Neuron (in vitro differentiated cells): ENCODE measurements at regions not wholly inside any gene's neighbourhood (a gene's known extent, or its start where the extent isn't known, plus 50 kb on each side); places are given as distances from the start of the nearest gene placed in this dataset.

Experiments used
- H2AFZ ChIP-seq: one replicate; pipeline ENCODE4 v1.6.1; 2013; ENCODE audit warnings: low read depth, mild to moderate bottlenecking, inconsistent platforms, low read length, moderate library complexity
- H3K27me3 ChIP-seq: one replicate; pipeline ENCODE4 v1.6.1; 2013; ENCODE audit warnings: low read length; ENCODE audit not compliant: insufficient read depth
- H3K36me3 ChIP-seq: one replicate; pipeline ENCODE4 v1.6.1; 2013; ENCODE audit warnings: low read length; ENCODE audit not compliant: insufficient read depth
- H3K4me1 ChIP-seq: one replicate; pipeline ENCODE4 v1.6.1; 2013; ENCODE audit warnings: low read length; ENCODE audit not compliant: insufficient read depth
- H3K4me3 ChIP-seq: 2 replicates; pipeline ENCODE4 v1.5.1; 2013; ENCODE audit warnings: mild to moderate bottlenecking, low read length, moderate library complexity
- H3K9me3 ChIP-seq: one replicate; pipeline ENCODE4 v1.6.1; 2013; ENCODE audit warnings: low read length

- Histone ChIP-seq H3K4me3 (no peak overlapping the region), H3K9me3 (no peaks in the 10 kb centered on the region), H2AFZ (no peak overlapping the region), H3K4me1 (no peaks in the 10 kb centered on the region), H3K27me3 (no peaks in the 10 kb centered on the region), H3K36me3 (no peaks in the 10 kb centered on the region)
Measured at GRCh38 chr6:63471654-63472053, 100.6 kb upstream of the LOC128125822 start.

GRCh38 chr6:63475707-63476106 lies 96.6 kb upstream of the LOC128125822 start:
- Histone ChIP-seq H3K36me3 (no peaks in the 10 kb centered on the region), H3K4me1 (no peaks in the 10 kb centered on the region), H2AFZ (no peak overlapping the region), H3K9me3 (no peaks in the 10 kb centered on the region), H3K4me3 (no peak overlapping the region), H3K27me3 (no peaks in the 10 kb centered on the region)

- Histone ChIP-seq H3K9me3 (no peaks in the 10 kb centered on the region), H3K4me3 (no peak overlapping the region), H3K27me3 (no peaks in the 10 kb centered on the region), H2AFZ (no peak overlapping the region), H3K36me3 (no peaks in the 10 kb centered on the region), H3K4me1 (no peaks in the 10 kb centered on the region)
Measured at GRCh38 chr6:63476302-63476701, 96.0 kb upstream of the LOC128125822 start.

GRCh38 chr6:63477422-63478040 lies 94.7 kb upstream of the LOC128125822 start:
- H3K4me1 ChIP-seq = no peaks in the 10 kb centered on the region
- no peaks in the 10 kb centered on the region for H3K9me3 ChIP-seq

GRCh38 chr6:63478734-63479133 lies 93.5 kb upstream of the LOC128125822 start:
- Histone ChIP-seq H3K4me3 (no peak overlapping the region), H3K27me3 (no peaks in the 10 kb centered on the region), H2AFZ (no peak overlapping the region), H3K9me3 (no peaks in the 10 kb centered on the region), H3K36me3 (no peaks in the 10 kb centered on the region), H3K4me1 (no peaks in the 10 kb centered on the region)

More at GRCh38 chr6:63477422-63478040, 94.7 kb upstream of the LOC128125822 start:
- Histone ChIP-seq H3K27me3 (no peaks in the 10 kb centered on the region), H3K4me3 (no peak overlapping the region), H2AFZ (no peak overlapping the region), H3K36me3 (no peaks in the 10 kb centered on the region)

GRCh38 chr6:63486196-63486595 lies 86.1 kb upstream of the LOC128125822 start:
- Histone ChIP-seq H2AFZ (no peak overlapping the region), H3K36me3 (no peaks in the 10 kb centered on the region), H3K4me3 (no peak overlapping the region), H3K9me3 (no peaks in the 10 kb centered on the region), H3K27me3 (no peaks in the 10 kb centered on the region), H3K4me1 (no peaks in the 10 kb centered on the region)

- Histone ChIP-seq H3K4me3 (no peak overlapping the region), H3K27me3 (no peaks in the 10 kb centered on the region), H3K36me3 (no peaks in the 10 kb centered on the region), H3K4me1 (no peaks in the 10 kb centered on the region), H3K9me3 (no peaks in the 10 kb centered on the region), H2AFZ (no peak overlapping the region)
Measured at GRCh38 chr6:63487103-63487813, 85.0 kb upstream of the LOC128125822 start.

- Histone ChIP-seq H3K4me3 (no peak overlapping the region), H3K27me3 (no peaks in the 10 kb centered on the region), H3K4me1 (no peaks in the 10 kb centered on the region), H2AFZ (no peak overlapping the region), H3K9me3 (no peaks in the 10 kb centered on the region), H3K36me3 (no peaks in the 10 kb centered on the region)
Measured at GRCh38 chr6:63491119-63491518, 81.2 kb upstream of the LOC128125822 start.

- Histone ChIP-seq H3K4me1 (no peaks in the 10 kb centered on the region), H3K4me3 (no peak overlapping the region), H3K9me3 (no peaks in the 10 kb centered on the region), H3K27me3 (no peaks in the 10 kb centered on the region), H3K36me3 (no peaks in the 10 kb centered on the region), H2AFZ (no peak overlapping the region)
Measured at GRCh38 chr6:63492476-63492875, 79.8 kb upstream of the LOC128125822 start.

GRCh38 chr6:63493557-63493956 lies 78.7 kb upstream of the LOC128125822 start:
- Histone ChIP-seq H3K4me3 (no peak overlapping the region), H3K36me3 (no peaks in the 10 kb centered on the region), H3K4me1 (no peaks in the 10 kb centered on the region), H3K27me3 (no peaks in the 10 kb centered on the region), H2AFZ (no peak overlapping the region), H3K9me3 (no peaks in the 10 kb centered on the region)

GRCh38 chr6:63496361-63496804 lies 75.9 kb upstream of the LOC128125822 start:
- Histone ChIP-seq H3K4me1 (no peaks in the 10 kb centered on the region), H3K27me3 (no peaks in the 10 kb centered on the region), H3K9me3 (no peaks in the 10 kb centered on the region), H2AFZ (no peak overlapping the region), H3K36me3 (no peaks in the 10 kb centered on the region), H3K4me3 (no peak overlapping the region)

- H3K4me1 ChIP-seq = no peaks in the 10 kb centered on the region
- H3K27me3 ChIP-seq = no peaks in the 10 kb centered on the region
- no peaks in the 10 kb centered on the region for H3K9me3 ChIP-seq
- no peaks in the 10 kb centered on the region for H3K36me3 ChIP-seq
- no peak overlapping the region for H2AFZ ChIP-seq
- H3K4me3 ChIP-seq = no peak overlapping the region
Measured at GRCh38 chr6:63502156-63502555, 70.1 kb upstream of the LOC128125822 start.

- H3K27me3 ChIP-seq = no peaks in the 10 kb centered on the region
- H3K4me3 ChIP-seq = no peak overlapping the region
- no peaks in the 10 kb centered on the region for H3K9me3 ChIP-seq
- H3K36me3 ChIP-seq = no peaks in the 10 kb centered on the region
- no peak overlapping the region for H2AFZ ChIP-seq
- no peaks in the 10 kb centered on the region for H3K4me1 ChIP-seq
Measured at GRCh38 chr6:63503199-63503598, 69.1 kb upstream of the LOC128125822 start.
